ENCODE measurements at regions not wholly inside any gene's neighbourhood (a gene's known extent, or its start where the extent isn't known, plus 50 kb on each side); places are given as distances from the start of the nearest gene placed in this dataset.

- Mint-ChIP-seq H3K4me3 (ENCODE audit: unreplicated experiment) (no peak overlapping the region), H3K27ac (ENCODE audit: unreplicated experiment) (no peak overlapping the region), H3K36me3 (ENCODE audit: insufficient read depth, unreplicated experiment) (peaks cover 5% of the 10 kb centered on the region), H3K27me3 (ENCODE audit: insufficient read depth, unreplicated experiment) (no peaks in the 10 kb centered on the region), H3K4me1 (ENCODE audit: low read depth, unreplicated experiment) (peaks cover 13% of the 10 kb centered on the region), H3K9me3 (ENCODE audit: unreplicated experiment) (no peaks in the 10 kb centered on the region)
- H3K9me3 ChIP-seq, result no peaks in the 10 kb centered on the region
- DNase-seq, result no peak
- H3K27me3 ChIP-seq (replicated peaks; ENCODE audit: control insufficient read depth, insufficient read depth, low read length), result no peaks in the 10 kb centered on the region
- ChIA-PET POLR2A (no interaction called here), CTCF (no interaction called here)
- H3K4me1 ChIP-seq, result no peaks in the 10 kb centered on the region
- intact Hi-C loops (cut with micrococcal nuclease; ENCODE audit: unreplicated experiment), result no loop called here
- no TSS peak for BruUV-seq (replicated peaks)
- no peak overlapping the region for H3K4me3 ChIP-seq (ENCODE audit: low read depth, low read length)
- no peaks in the 10 kb centered on the region; the same call in 1 of the 2 replicates for H3K36me3 ChIP-seq (ENCODE audit: control insufficient read depth, insufficient read depth, low read length)
- TF ChIP-seq CTCF (IDR thresholded peaks at IDR 0.05; ENCODE audit: insufficient read depth in 1 of 2, low read depth in 1 of 2, low read length in 1 of 2, severe bottlenecking in 1 of 2, unreplicated experiment in 1 of 2), result no peak
Measured at GRCh38 chr18:55739488-55739887, 151.5 kb upstream of the TCF4 start.

- no peak for TF ChIP-seq CTCF (IDR thresholded peaks at IDR 0.05; ENCODE audit: insufficient read depth in 1 of 2, low read depth in 1 of 2, low read length in 1 of 2, severe bottlenecking in 1 of 2, unreplicated experiment in 1 of 2)
- Mint-ChIP-seq H3K9me3 (ENCODE audit: unreplicated experiment) (no peaks in the 10 kb centered on the region), H3K27me3 (ENCODE audit: insufficient read depth, unreplicated experiment) (no peaks in the 10 kb centered on the region), H3K27ac (ENCODE audit: unreplicated experiment) (no peak overlapping the region), H3K4me1 (ENCODE audit: low read depth, unreplicated experiment) (peaks cover 13% of the 10 kb centered on the region), H3K36me3 (ENCODE audit: insufficient read depth, unreplicated experiment) (peaks cover 5% of the 10 kb centered on the region), H3K4me3 (ENCODE audit: unreplicated experiment) (no peak overlapping the region)
- no peaks in the 10 kb centered on the region for H3K27me3 ChIP-seq (replicated peaks; ENCODE audit: control insufficient read depth, insufficient read depth, low read length)
- ChIA-PET CTCF (no interaction called here), POLR2A (no interaction called here)
- no peaks in the 10 kb centered on the region for H3K4me1 ChIP-seq
- no TSS peak for BruUV-seq (replicated peaks)
- H3K9me3 ChIP-seq, result no peaks in the 10 kb centered on the region
- intact Hi-C loops (cut with micrococcal nuclease; ENCODE audit: unreplicated experiment), result no loop called here
- no peak overlapping the region for H3K4me3 ChIP-seq (ENCODE audit: low read depth, low read length)
- DNase-seq, result no peak
- no peaks in the 10 kb centered on the region; the same call in 1 of the 2 replicates for H3K36me3 ChIP-seq (ENCODE audit: control insufficient read depth, insufficient read depth, low read length)
Measured at GRCh38 chr18:55738483-55739114, 150.6 kb upstream of the TCF4 start.

DNA sequence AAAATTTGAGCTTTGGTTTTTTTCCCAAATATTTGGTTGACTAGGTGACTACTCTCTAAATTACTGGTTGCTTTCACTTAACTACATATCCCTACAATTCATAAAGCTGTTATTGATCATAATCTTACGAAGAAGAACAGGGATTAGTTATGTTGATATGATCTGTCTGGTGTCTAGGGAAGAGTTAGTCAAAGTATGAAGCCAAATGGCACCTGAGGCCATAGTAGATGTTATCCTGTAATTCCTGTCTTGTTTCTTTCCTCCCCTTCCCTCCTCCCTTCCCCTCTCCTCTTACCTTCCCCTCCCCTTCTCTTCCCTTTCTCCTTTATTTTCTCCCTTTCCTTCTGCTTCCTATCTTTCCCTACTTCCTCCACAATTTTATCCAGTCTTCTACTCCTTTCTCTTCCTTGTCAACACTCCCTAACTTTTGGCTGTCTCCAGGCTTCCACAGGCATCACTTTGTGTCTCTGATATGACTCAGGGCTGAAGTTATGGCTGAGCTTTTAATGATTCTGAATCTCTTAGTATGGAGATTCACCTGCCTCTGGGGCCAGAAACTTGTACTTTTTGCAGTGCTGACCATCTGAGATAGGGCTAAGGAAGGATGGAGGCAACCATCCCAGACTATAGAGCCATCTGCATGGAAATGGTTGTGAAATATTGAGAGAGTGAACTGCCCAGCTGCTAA lies 149.9 kb upstream of the TCF4 start:
- Mint-ChIP-seq H3K9me3 (ENCODE audit: unreplicated experiment) (no peaks in the 10 kb centered on the region), H3K4me3 (ENCODE audit: unreplicated experiment) (no peak overlapping the region), H3K36me3 (ENCODE audit: insufficient read depth, unreplicated experiment) (peaks cover 5% of the 10 kb centered on the region), H3K4me1 (ENCODE audit: low read depth, unreplicated experiment) (peaks cover 10% of the 10 kb centered on the region), H3K27ac (ENCODE audit: unreplicated experiment) (no peak overlapping the region), H3K27me3 (ENCODE audit: insufficient read depth, unreplicated experiment) (no peaks in the 10 kb centered on the region)
- no peaks in the 10 kb centered on the region; the same call in 1 of the 2 replicates for H3K36me3 ChIP-seq (ENCODE audit: control insufficient read depth, insufficient read depth, low read length)
- H3K4me3 ChIP-seq (ENCODE audit: low read depth, low read length), result no peak overlapping the region
- no peak for TF ChIP-seq CTCF (IDR thresholded peaks at IDR 0.05; ENCODE audit: insufficient read depth in 1 of 2, low read depth in 1 of 2, low read length in 1 of 2, severe bottlenecking in 1 of 2, unreplicated experiment in 1 of 2)
- H3K9me3 ChIP-seq, result no peaks in the 10 kb centered on the region
- ChIA-PET CTCF (no interaction called here), POLR2A (no interaction called here)
- no peaks in the 10 kb centered on the region for H3K27me3 ChIP-seq (replicated peaks; ENCODE audit: control insufficient read depth, insufficient read depth, low read length)
- no TSS peak for BruUV-seq (replicated peaks)
- no peak for DNase-seq
- H3K4me1 ChIP-seq, result no peaks in the 10 kb centered on the region
- intact Hi-C loops (cut with micrococcal nuclease; ENCODE audit: unreplicated experiment), result no loop called here

Measured in Caco-2 (cell line).